ENCODE measurements at regions not wholly inside any gene's neighbourhood (a gene's known extent, or its start where the extent isn't known, plus 50 kb on each side); places are given as distances from the start of the nearest gene placed in this dataset.

GRCh38 chr6:25052181-25052580 lies 116.4 kb upstream of the RIPOR2 start:
- H3K9ac ChIP-seq (ENCODE audit: insufficient read depth, low read length), result no peak overlapping the region
- H3K9me3 ChIP-seq (ENCODE audit: control insufficient read depth, insufficient read depth, low read depth, low read length), result no peaks in the 10 kb centered on the region
- no peak for TF ChIP-seq EZH2 (IDR thresholded peaks at IDR 0.05; ENCODE audit: low read length, missing control alignments)
- no peak for TF ChIP-seq CTCF (conservative IDR thresholded peaks at IDR 0.05 in 1 of 2, IDR thresholded peaks at IDR 0.05 in 1 of 2; ENCODE audit: low read depth in 1 of 2, low read length in 2 of 2)
- peaks cover 8% of the 10 kb centered on the region for H3K4me1 ChIP-seq (ENCODE audit: control insufficient read depth, extremely low read depth, insufficient read depth, low read length)
- no peaks in the 10 kb centered on the region for H3K79me2 ChIP-seq (ENCODE audit: control insufficient read depth, insufficient read depth, low read length)
- DNase-seq (ENCODE audit: low read depth in 2 of 2), result no peak
- no peak overlapping the region for H3K4me2 ChIP-seq (ENCODE audit: extremely low read depth, insufficient read depth, low read length)
- H3K36me3 ChIP-seq (ENCODE audit: control insufficient read depth, insufficient read depth, low read length), result no peaks in the 10 kb centered on the region
- no peaks in the 10 kb centered on the region for H3K27me3 ChIP-seq (ENCODE audit: control insufficient read depth, insufficient read depth, low read length)
- H4K20me1 ChIP-seq (ENCODE audit: control insufficient read depth, extremely low read depth, insufficient read depth, low read length), result no peaks in the 10 kb centered on the region
- H3K4me3 ChIP-seq (replicated peaks in 1 of 4; ENCODE audit: control extremely low read depth in 1 of 4, insufficient read depth in 1 of 4, low read depth in 3 of 4, low read length in 4 of 4), result no peak overlapping the region
- H3K27ac ChIP-seq (ENCODE audit: insufficient read depth, low read length), result no peak overlapping the region
- H2AFZ ChIP-seq (ENCODE audit: low read length), result no peak overlapping the region

DNA sequence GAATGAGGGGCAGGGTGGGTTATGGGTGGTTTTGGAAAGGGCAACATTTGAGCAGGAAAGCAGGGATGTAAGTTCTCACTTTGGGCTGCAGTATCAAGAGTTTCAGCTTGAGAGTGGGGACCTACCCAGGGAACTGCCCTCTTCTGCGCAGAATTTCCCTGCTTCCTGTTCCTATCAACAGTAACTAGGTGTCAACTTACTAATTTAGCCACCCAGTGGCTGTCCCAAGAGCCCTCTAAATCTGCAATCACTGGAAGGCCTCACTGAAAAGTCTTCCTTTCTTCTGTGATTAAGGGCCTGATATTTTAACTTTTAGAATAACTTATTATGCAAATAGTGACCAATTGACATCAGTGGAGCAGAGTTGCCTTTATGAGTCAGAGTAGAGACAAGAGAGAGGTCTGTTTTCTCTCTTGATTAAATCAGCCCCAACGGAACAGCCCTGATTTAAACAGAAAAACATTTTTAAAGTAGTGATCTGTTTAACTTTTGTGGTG lies 118.2 kb upstream of the RIPOR2 start:
- Histone ChIP-seq H3K27me3 (ENCODE audit: control insufficient read depth, insufficient read depth, low read length) (no peaks in the 10 kb centered on the region), H3K36me3 (ENCODE audit: control insufficient read depth, insufficient read depth, low read length) (no peaks in the 10 kb centered on the region), H3K9me3 (ENCODE audit: control insufficient read depth, insufficient read depth, low read depth, low read length) (no peaks in the 10 kb centered on the region), H3K4me1 (ENCODE audit: control insufficient read depth, extremely low read depth, insufficient read depth, low read length) (peaks cover 8% of the 10 kb centered on the region), H3K79me2 (ENCODE audit: control insufficient read depth, insufficient read depth, low read length) (no peaks in the 10 kb centered on the region), H4K20me1 (ENCODE audit: control insufficient read depth, extremely low read depth, insufficient read depth, low read length) (no peaks in the 10 kb centered on the region), H2AFZ (ENCODE audit: low read length) (no peak overlapping the region), H3K4me2 (ENCODE audit: extremely low read depth, insufficient read depth, low read length) (peak overlapping the region; percentile 7), H3K27ac (ENCODE audit: insufficient read depth, low read length) (peak overlapping the region; percentile 18), H3K4me3 (replicated peaks in 1 of 4; ENCODE audit: control extremely low read depth in 1 of 4, insufficient read depth in 1 of 4, low read depth in 3 of 4, low read length in 4 of 4) (no peak overlapping the region), H3K9ac (ENCODE audit: insufficient read depth, low read length) (no peak overlapping the region)
- no peak for TF ChIP-seq CTCF (conservative IDR thresholded peaks at IDR 0.05 in 1 of 2, IDR thresholded peaks at IDR 0.05 in 1 of 2; ENCODE audit: low read depth in 1 of 2, low read length in 2 of 2)
- no peak for TF ChIP-seq EZH2 (IDR thresholded peaks at IDR 0.05; ENCODE audit: low read length, missing control alignments)
- DNase-seq (ENCODE audit: low read depth in 2 of 2), result peak; percentile 84 to 90

DNA sequence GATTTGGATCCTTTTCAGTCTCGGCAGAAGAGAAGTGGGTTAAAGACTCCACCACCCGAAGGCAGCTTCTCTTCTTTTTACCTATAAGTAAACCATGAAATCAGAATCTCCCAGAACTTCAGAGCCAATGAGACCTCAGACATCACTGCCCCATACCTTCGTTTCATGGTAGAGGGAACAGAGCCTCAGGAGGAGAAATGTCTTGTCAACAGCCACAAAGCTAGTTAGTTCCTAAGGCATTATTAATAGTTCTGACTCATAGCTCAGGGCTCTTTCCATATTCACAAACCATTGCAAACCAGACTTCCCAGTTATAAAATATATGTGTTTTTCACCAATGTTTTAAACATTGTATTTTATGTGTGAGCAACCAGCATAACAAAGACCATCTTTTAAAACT lies 118.7 kb upstream of the RIPOR2 start:
- peak; percentile 76 to 90 for DNase-seq (ENCODE audit: low read depth in 2 of 2)
- TF ChIP-seq CTCF (conservative IDR thresholded peaks at IDR 0.05 in 1 of 2, IDR thresholded peaks at IDR 0.05 in 1 of 2; ENCODE audit: low read depth in 1 of 2, low read length in 2 of 2) (no peak), EZH2 (IDR thresholded peaks at IDR 0.05; ENCODE audit: low read length, missing control alignments) (no peak)
- no peak overlapping the region for H3K4me3 ChIP-seq (replicated peaks in 1 of 4; ENCODE audit: control extremely low read depth in 1 of 4, insufficient read depth in 1 of 4, low read depth in 3 of 4, low read length in 4 of 4)
- peak overlapping the region; percentile 48 for H3K4me2 ChIP-seq (ENCODE audit: extremely low read depth, insufficient read depth, low read length)
- H3K36me3 ChIP-seq (ENCODE audit: control insufficient read depth, insufficient read depth, low read length), result no peaks in the 10 kb centered on the region
- H3K27ac ChIP-seq (ENCODE audit: insufficient read depth, low read length), result peak overlapping the region; percentile 18
- H4K20me1 ChIP-seq (ENCODE audit: control insufficient read depth, extremely low read depth, insufficient read depth, low read length), result no peaks in the 10 kb centered on the region
- H3K9ac ChIP-seq (ENCODE audit: insufficient read depth, low read length), result no peak overlapping the region
- no peak overlapping the region for H2AFZ ChIP-seq (ENCODE audit: low read length)
- no peaks in the 10 kb centered on the region for H3K79me2 ChIP-seq (ENCODE audit: control insufficient read depth, insufficient read depth, low read length)
- H3K9me3 ChIP-seq (ENCODE audit: control insufficient read depth, insufficient read depth, low read depth, low read length), result no peaks in the 10 kb centered on the region
- H3K4me1 ChIP-seq (ENCODE audit: control insufficient read depth, extremely low read depth, insufficient read depth, low read length), result peaks cover 8% of the 10 kb centered on the region
- H3K27me3 ChIP-seq (ENCODE audit: control insufficient read depth, insufficient read depth, low read length), result no peaks in the 10 kb centered on the region

All from fibroblast of lung (primary cell).